Adipocyte (in vitro differentiated cells): ENCODE measurements at regions not wholly inside any gene's neighbourhood (a gene's known extent, or its start where the extent isn't known, plus 50 kb on each side); places are given as distances from the start of the nearest gene placed in this dataset.

Experiments
- DNase-seq: peaks from one replicate; pipeline ENCODE4 v3.0.0-alpha.2; 2015; ENCODE audit warnings: low read depth
- H3K27me3 ChIP-seq: replicated peaks from 2 replicates; pipeline ENCODE4 v1.7.0; 2013; ENCODE audit warnings: mild to moderate bottlenecking, low read length, moderate library complexity; ENCODE audit not compliant: control insufficient read depth, insufficient read depth
- H3K36me3 ChIP-seq: 2 replicates; pipeline ENCODE4 v1.7.0; 2013; ENCODE audit warnings: low read length, mild to moderate bottlenecking, moderate library complexity; ENCODE audit not compliant: control insufficient read depth, insufficient read depth, severe bottlenecking
- H3K4me1 ChIP-seq: 2 replicates; pipeline ENCODE4 v1.7.0; 2013; ENCODE audit warnings: mild to moderate bottlenecking, low read length, moderate library complexity; ENCODE audit not compliant: control insufficient read depth, insufficient read depth
- H3K4me3 ChIP-seq: 2 replicates; pipeline ENCODE4 v1.7.0; 2013; ENCODE audit warnings: mild to moderate bottlenecking, low read length, moderate library complexity
- H3K9ac ChIP-seq: 2 replicates; pipeline ENCODE4 v1.7.0; 2013; ENCODE audit warnings: mild to moderate bottlenecking, low read length, moderate library complexity
- H3K9me3 ChIP-seq: 2 replicates; pipeline ENCODE4 v1.7.0; 2013; ENCODE audit warnings: mild to moderate bottlenecking, low read length, moderate library complexity; ENCODE audit not compliant: control insufficient read depth

DNA sequence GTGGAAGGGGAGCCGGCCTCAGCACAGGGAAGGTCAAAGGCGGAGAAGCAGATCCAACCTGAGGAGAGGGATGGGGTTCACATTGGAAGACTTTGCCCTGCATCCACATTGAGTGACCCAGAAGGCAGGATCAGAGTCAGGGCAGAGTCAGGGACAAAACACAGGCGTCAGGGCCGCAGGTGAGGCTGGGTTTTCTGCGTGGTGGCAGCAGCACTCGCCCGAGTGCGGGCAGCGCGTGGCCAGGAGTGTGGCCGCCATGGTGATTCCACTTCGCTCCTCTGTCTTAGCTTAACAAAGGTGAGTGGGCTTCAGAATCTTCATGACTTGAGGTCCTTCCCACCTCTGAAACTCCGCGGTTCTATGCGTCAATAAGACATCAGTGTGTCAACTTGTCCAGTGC lies 476.9 kb upstream of the SMIM21 start:
- Histone ChIP-seq H3K27me3 (peaks cover 2% of the 10 kb centered on the region), H3K4me3 (no peak overlapping the region), H3K4me1 (no peaks in the 10 kb centered on the region), H3K9ac (no peak overlapping the region), H3K36me3 (no peaks in the 10 kb centered on the region), H3K9me3 (no peaks in the 10 kb centered on the region)
- DNase-seq, result no peak

DNA sequence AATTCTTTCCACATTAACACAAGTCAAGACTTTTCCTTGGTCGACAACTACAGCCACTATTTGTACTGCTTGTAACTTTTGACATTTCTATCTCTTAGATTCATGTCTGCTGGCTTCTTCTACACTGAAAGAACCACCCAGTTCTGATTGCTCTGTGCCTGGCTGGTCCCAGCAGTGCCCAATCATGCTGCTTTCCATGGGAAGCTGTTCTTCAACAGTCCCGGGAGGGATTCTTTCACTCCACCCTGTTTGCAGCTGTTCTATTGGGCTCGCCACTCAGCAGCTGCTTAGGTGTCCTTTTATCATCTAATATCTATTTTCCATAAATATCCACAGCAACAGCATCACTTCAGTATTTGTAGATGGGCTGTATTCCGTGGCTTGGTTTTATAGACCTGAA lies 471.1 kb upstream of the SMIM21 start:
- no peaks in the 10 kb centered on the region for H3K4me1 ChIP-seq

DNA sequence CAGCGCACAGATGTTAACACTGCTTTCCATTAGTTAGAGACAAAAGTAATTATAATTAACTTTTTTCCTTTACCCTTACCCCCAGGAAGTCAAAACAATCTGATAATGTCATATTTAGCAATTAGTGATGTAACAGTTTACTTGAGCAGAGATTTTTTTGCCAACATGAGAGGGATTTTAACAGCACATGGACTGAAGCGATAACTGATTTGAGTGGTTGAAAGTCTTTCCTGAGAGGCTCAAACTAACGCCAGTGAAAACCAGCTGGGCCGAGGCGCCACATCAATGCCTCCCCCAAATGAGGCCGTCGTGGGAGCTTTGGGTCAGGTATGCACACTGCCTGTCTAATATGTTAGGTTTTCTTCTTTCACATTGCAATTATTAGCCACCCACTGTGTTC lies 469.9 kb upstream of the SMIM21 start:
- Histone ChIP-seq H3K36me3 (no peaks in the 10 kb centered on the region), H3K27me3 (peaks cover 2% of the 10 kb centered on the region), H3K4me1 (no peaks in the 10 kb centered on the region), H3K9me3 (no peaks in the 10 kb centered on the region), H3K4me3 (no peak overlapping the region), H3K9ac (no peak overlapping the region)
- no peak for DNase-seq

More for the DNA sequence above, 471.1 kb upstream of the SMIM21 start:
- DNase-seq, result no peak
- Histone ChIP-seq H3K27me3 (peaks cover 2% of the 10 kb centered on the region), H3K36me3 (no peaks in the 10 kb centered on the region), H3K4me3 (no peak overlapping the region), H3K9me3 (no peaks in the 10 kb centered on the region), H3K9ac (no peak overlapping the region)

DNA sequence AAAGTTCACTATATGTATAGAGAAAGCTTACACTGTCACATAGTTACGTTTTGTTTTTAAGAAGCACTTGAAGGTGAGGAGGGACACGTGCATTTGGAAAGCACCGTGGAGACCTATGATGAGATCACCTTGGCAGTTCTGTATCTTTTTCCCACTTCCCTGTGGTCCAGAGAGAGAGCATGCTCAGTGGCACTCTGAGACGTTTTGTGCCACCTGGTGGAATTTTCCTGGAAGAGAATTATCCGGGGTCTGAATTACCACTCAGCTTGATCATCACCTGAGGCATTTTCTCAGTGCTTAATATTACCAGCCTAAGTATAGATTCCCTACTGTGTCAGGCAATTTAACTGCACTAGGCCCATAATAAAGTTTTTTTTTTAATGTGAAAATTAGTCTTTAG lies 469.4 kb upstream of the SMIM21 start:
- DNase-seq, result no peak
- no peaks in the 10 kb centered on the region for H3K4me1 ChIP-seq
- H3K36me3 ChIP-seq, result no peaks in the 10 kb centered on the region
- H3K9ac ChIP-seq, result no peak overlapping the region
- H3K4me3 ChIP-seq, result no peak overlapping the region
- no peaks in the 10 kb centered on the region for H3K9me3 ChIP-seq
- H3K27me3 ChIP-seq, result peaks cover 2% of the 10 kb centered on the region

DNA sequence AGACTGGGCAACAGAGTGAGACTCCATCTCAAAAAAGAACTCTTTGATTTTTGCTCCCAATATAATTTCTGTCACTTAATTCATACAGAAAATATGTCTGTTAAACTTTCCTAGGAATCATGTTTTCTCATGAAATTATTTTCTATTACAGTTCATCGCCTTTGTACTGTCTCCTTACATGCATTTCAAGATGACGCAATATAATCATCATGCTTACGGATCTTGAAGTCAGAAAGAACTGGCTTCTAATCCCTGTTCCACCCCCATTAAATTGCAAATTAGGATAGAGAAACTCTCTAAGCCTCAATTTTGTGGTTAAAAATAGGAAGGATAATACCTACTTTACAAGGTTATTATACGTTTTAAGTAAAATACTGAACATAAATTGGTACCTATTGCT lies 467.6 kb upstream of the SMIM21 start:
- Histone ChIP-seq H3K4me3 (no peak overlapping the region), H3K9me3 (no peaks in the 10 kb centered on the region), H3K27me3 (peaks cover 2% of the 10 kb centered on the region), H3K36me3 (no peaks in the 10 kb centered on the region), H3K4me1 (no peaks in the 10 kb centered on the region), H3K9ac (no peak overlapping the region)
- no peak for DNase-seq

DNA sequence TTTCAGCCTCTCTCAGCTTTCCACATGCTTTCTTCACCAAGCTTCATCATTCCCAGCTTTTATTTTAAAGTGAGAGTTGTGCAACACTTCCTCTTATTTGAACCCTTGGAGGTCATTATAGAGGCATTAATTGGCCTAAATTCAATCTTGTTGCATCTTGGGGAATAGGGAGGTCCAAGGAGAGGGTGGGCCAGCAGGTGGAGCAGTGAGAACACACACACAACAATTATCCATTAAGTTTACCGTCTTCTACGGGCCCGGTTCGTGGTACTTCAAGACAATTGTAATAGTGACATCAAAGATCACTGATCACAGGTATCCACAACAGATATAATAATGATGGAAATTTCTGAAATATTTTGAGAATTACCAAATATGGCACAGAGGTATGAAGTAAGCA lies 457.2 kb upstream of the SMIM21 start:
- DNase-seq, result no peak

DNA sequence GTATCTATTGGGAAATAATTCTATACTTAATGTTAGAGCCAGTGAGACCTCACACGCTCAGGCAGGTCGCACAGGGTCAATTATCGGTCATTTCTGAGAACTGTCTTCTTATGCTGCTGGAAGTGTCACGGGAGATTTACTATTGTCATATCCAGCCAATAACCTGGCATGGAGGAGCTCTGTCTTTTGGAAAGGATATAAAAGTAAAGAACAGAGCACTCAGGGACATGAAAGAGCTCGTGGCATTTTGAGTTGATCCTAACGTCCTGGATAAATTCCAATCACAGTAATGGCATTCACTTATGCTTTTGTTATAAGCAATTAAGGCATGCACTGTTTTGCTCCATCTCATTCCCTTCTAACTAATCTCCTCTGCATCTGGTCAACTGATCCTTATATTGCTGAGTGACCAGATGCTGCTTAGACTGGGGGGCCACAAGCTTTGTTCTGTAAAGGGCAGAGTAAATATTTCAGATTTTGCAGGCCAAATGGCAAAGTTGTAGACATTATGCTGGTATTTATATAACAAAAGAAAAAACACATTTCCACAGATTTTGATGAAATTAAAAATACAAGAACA lies 453.5 kb upstream of the SMIM21 start:
- Histone ChIP-seq H3K36me3 (no peaks in the 10 kb centered on the region), H3K9me3 (peaks cover 8% of the 10 kb centered on the region), H3K4me3 (no peak overlapping the region), H3K4me1 (no peaks in the 10 kb centered on the region), H3K27me3 (no peaks in the 10 kb centered on the region), H3K9ac (no peak overlapping the region)
- no peak for DNase-seq

More for the DNA sequence above, 457.2 kb upstream of the SMIM21 start:
- Histone ChIP-seq H3K4me3 (no peak overlapping the region), H3K9me3 (peaks cover 8% of the 10 kb centered on the region), H3K4me1 (no peaks in the 10 kb centered on the region), H3K27me3 (no peaks in the 10 kb centered on the region), H3K36me3 (no peaks in the 10 kb centered on the region), H3K9ac (no peak overlapping the region)

- no peak for DNase-seq
- no peaks in the 10 kb centered on the region for H3K4me1 ChIP-seq
- no peaks in the 10 kb centered on the region for H3K27me3 ChIP-seq
- peaks cover 8% of the 10 kb centered on the region for H3K9me3 ChIP-seq
- no peaks in the 10 kb centered on the region for H3K36me3 ChIP-seq
- no peak overlapping the region for H3K9ac ChIP-seq
- H3K4me3 ChIP-seq, result no peak overlapping the region
Observed at GRCh38 chr18:75880266-75880665, 452.8 kb upstream of the SMIM21 start.

DNA sequence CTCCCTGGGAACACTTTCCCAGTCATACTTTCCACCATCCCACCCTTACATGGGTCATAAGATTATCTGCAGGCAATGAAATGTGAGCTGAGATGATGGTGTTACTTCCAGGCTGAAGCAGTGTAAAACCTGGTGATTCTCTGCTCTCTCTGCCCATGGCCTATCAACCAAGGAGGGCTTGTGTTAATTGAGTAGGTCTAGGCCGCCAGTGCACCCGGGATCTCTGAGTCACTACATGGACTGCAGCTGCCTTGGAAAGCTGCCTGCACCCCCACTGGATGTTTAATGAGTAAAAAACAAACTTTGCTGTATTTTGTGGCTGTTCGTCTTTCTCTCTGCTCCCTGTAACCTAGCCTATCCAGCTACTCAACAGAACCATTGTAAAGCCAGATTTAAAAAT lies 451.7 kb upstream of the SMIM21 start:
- DNase-seq, result no peak
- Histone ChIP-seq H3K27me3 (no peaks in the 10 kb centered on the region), H3K4me3 (no peak overlapping the region)

DNA sequence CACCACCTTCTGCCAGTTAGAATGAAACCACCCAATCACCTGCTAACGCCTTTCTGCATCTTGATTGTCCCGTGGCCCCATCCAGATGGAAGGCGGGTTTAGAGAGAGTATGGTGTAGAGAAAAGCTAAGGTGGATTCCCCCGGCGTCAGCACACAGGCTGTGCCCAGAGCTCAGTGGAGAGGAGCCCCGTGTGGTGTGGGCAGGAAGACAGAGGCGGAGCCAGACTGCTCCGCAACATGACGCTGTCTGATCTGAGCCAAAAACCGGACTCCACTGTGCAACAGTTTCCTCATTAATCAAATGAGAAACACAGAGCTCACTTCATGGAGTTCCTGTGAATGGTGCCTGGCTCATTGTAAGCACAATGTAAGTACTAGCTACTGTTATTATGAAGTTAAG lies 448.1 kb upstream of the SMIM21 start:
- Histone ChIP-seq H3K4me1 (no peaks in the 10 kb centered on the region), H3K27me3 (no peaks in the 10 kb centered on the region), H3K9ac (no peak overlapping the region), H3K9me3 (no peaks in the 10 kb centered on the region), H3K36me3 (no peaks in the 10 kb centered on the region), H3K4me3 (no peak overlapping the region)
- DNase-seq, result no peak

More for the DNA sequence above, 451.7 kb upstream of the SMIM21 start:
- H3K4me1 ChIP-seq, result no peaks in the 10 kb centered on the region
- no peak overlapping the region for H3K9ac ChIP-seq
- H3K9me3 ChIP-seq, result peaks cover 8% of the 10 kb centered on the region
- H3K36me3 ChIP-seq, result no peaks in the 10 kb centered on the region

GRCh38 chr18:75874401-75875089 lies 447.0 kb upstream of the SMIM21 start:
- DNase-seq, result no peak
- Histone ChIP-seq H3K9me3 (no peaks in the 10 kb centered on the region), H3K36me3 (no peaks in the 10 kb centered on the region), H3K27me3 (no peaks in the 10 kb centered on the region), H3K4me3 (no peak overlapping the region), H3K9ac (no peak overlapping the region), H3K4me1 (no peaks in the 10 kb centered on the region)

DNA sequence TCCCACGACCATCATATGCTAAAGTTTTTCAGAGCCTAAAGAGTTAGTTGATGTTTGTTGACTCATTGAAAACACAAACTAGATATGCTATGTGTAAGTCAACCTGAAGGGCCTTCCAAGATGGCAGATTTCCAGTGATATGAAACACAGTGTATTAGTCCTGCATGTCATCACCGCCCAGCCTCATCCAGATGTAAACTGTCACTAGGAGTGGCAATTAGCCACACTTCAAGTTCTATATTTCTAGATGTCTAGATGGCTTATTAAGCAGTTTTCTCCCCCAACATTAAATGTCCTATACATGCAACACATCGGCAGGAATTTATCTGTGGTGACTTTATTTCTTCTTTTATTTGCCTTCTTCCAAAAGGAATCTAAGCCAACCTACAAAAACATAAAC lies 444.1 kb upstream of the SMIM21 start:
- Histone ChIP-seq H3K36me3 (no peaks in the 10 kb centered on the region), H3K4me3 (no peak overlapping the region), H3K9me3 (no peaks in the 10 kb centered on the region), H3K9ac (no peak overlapping the region), H3K4me1 (no peaks in the 10 kb centered on the region), H3K27me3 (no peaks in the 10 kb centered on the region)
- DNase-seq, result no peak
